ENCODE measurements at regions not wholly inside any gene's neighbourhood (a gene's known extent, or its start where the extent isn't known, plus 50 kb on each side); places are given as distances from the start of the nearest gene placed in this dataset.

GRCh38 chr1:57996400-57996799 lies 550.1 kb downstream of the OMA1 start:
- TF ChIP-seq CTCF (IDR thresholded peaks at IDR 0.05; ENCODE audit: poor library complexity, severe bottlenecking), result no peak
- Histone ChIP-seq H3K4me1 (ENCODE audit: insufficient read depth, poor library complexity, severe bottlenecking) (no peaks in the 10 kb centered on the region), H3K36me3 (ENCODE audit: low read depth) (no peaks in the 10 kb centered on the region), H3K27me3 (ENCODE audit: insufficient read depth, poor library complexity, severe bottlenecking) (no peaks in the 10 kb centered on the region), H3K4me3 (ENCODE audit: severe bottlenecking) (no peak overlapping the region), H3K9me3 (ENCODE audit: severe bottlenecking) (peaks cover 2% of the 10 kb centered on the region), H3K27ac (ENCODE audit: poor library complexity, severe bottlenecking) (no peak overlapping the region)
- DNase-seq (ENCODE audit: low spot score) (no peak), ATAC-seq (ENCODE audit: low read depth) (no peak)

- no peaks in the 10 kb centered on the region for H3K27me3 ChIP-seq (ENCODE audit: insufficient read depth, poor library complexity, severe bottlenecking)
- ATAC-seq (ENCODE audit: low read depth), result no peak
- no peak for TF ChIP-seq CTCF (IDR thresholded peaks at IDR 0.05; ENCODE audit: poor library complexity, severe bottlenecking)
- DNase-seq (ENCODE audit: low spot score), result no peak
- H3K4me3 ChIP-seq (ENCODE audit: severe bottlenecking), result no peak overlapping the region
- H3K9me3 ChIP-seq (ENCODE audit: severe bottlenecking), result no peaks in the 10 kb centered on the region
- no peaks in the 10 kb centered on the region for H3K36me3 ChIP-seq (ENCODE audit: low read depth)
- H3K27ac ChIP-seq (ENCODE audit: poor library complexity, severe bottlenecking), result no peak overlapping the region
- no peaks in the 10 kb centered on the region for H3K4me1 ChIP-seq (ENCODE audit: insufficient read depth, poor library complexity, severe bottlenecking)
These were observed 555.2 kb downstream of the OMA1 start for GRCh38 chr1:57991289-57991688.

GRCh38 chr1:57989877-57990276 lies 556.6 kb downstream of the OMA1 start:
- H3K36me3 ChIP-seq (ENCODE audit: low read depth), result no peaks in the 10 kb centered on the region
- no peak overlapping the region for H3K27ac ChIP-seq (ENCODE audit: poor library complexity, severe bottlenecking)
- no peak for TF ChIP-seq CTCF (IDR thresholded peaks at IDR 0.05; ENCODE audit: poor library complexity, severe bottlenecking)
- no peaks in the 10 kb centered on the region for H3K9me3 ChIP-seq (ENCODE audit: severe bottlenecking)
- no peak for DNase-seq (ENCODE audit: low spot score)
- no peaks in the 10 kb centered on the region for H3K27me3 ChIP-seq (ENCODE audit: insufficient read depth, poor library complexity, severe bottlenecking)
- no peak overlapping the region for H3K4me3 ChIP-seq (ENCODE audit: severe bottlenecking)
- no peaks in the 10 kb centered on the region for H3K4me1 ChIP-seq (ENCODE audit: insufficient read depth, poor library complexity, severe bottlenecking)
- ATAC-seq (ENCODE audit: low read depth), result no peak

- Histone ChIP-seq H3K27ac (ENCODE audit: poor library complexity, severe bottlenecking) (no peak overlapping the region), H3K36me3 (ENCODE audit: low read depth) (no peaks in the 10 kb centered on the region), H3K4me1 (ENCODE audit: insufficient read depth, poor library complexity, severe bottlenecking) (no peaks in the 10 kb centered on the region), H3K9me3 (ENCODE audit: severe bottlenecking) (no peaks in the 10 kb centered on the region), H3K4me3 (ENCODE audit: severe bottlenecking) (no peak overlapping the region), H3K27me3 (ENCODE audit: insufficient read depth, poor library complexity, severe bottlenecking) (no peaks in the 10 kb centered on the region)
- no peak for TF ChIP-seq CTCF (IDR thresholded peaks at IDR 0.05; ENCODE audit: poor library complexity, severe bottlenecking)
- ATAC-seq (ENCODE audit: low read depth) (no peak), DNase-seq (ENCODE audit: low spot score) (no peak)
These were observed 559.0 kb downstream of the OMA1 start for GRCh38 chr1:57987523-57987922.

GRCh38 chr1:57986432-57986831 lies 560.1 kb downstream of the OMA1 start:
- H3K4me1 ChIP-seq (ENCODE audit: insufficient read depth, poor library complexity, severe bottlenecking), result no peaks in the 10 kb centered on the region
- TF ChIP-seq CTCF (IDR thresholded peaks at IDR 0.05; ENCODE audit: poor library complexity, severe bottlenecking), result no peak
- H3K4me3 ChIP-seq (ENCODE audit: severe bottlenecking), result no peak overlapping the region
- no peaks in the 10 kb centered on the region for H3K27me3 ChIP-seq (ENCODE audit: insufficient read depth, poor library complexity, severe bottlenecking)
- ATAC-seq (ENCODE audit: low read depth) (no peak), DNase-seq (ENCODE audit: low spot score) (no peak)
- no peak overlapping the region for H3K27ac ChIP-seq (ENCODE audit: poor library complexity, severe bottlenecking)
- no peaks in the 10 kb centered on the region for H3K36me3 ChIP-seq (ENCODE audit: low read depth)
- H3K9me3 ChIP-seq (ENCODE audit: severe bottlenecking), result no peaks in the 10 kb centered on the region
